GM12878 (cell line): ENCODE measurements at regions not wholly inside any gene's neighbourhood (a gene's known extent, or its start where the extent isn't known, plus 50 kb on each side); places are given as distances from the start of the nearest gene placed in this dataset.
"Not testable (repeated sequence)": the region's sequence is repeated elsewhere in the genome, so short reads cannot be mapped to it uniquely, and the experiment has no call there.

Source experiments
- ATAC-seq: fragments of 200-7000 bp; cut with Tn5 transposase; 3 replicates; pipeline ENCODE4 v1.9.1; 2020; ENCODE audit warnings: mild to moderate bottlenecking, moderate library complexity
- BruUV-seq: library from RNA; stranded (reverse); fragments of 400-500 nt; replicated peaks from 2 replicates; lab custom pipeline; 2021; lab: Mats Ljungman, UMichigan
- CTCF ChIA-PET: fragments of 300-600 bp; sonication (Branson Sonifier 250); formaldehyde crosslinking; extraction: SDS; loops from one replicate; lab custom pipeline; 2021; ENCODE audit warnings: inconsistent platforms; lab: Yijun Ruan, JAX
- POLR2A ChIA-PET: fragments of 350-600 bp; formaldehyde crosslinking; extraction: SDS; loops from one replicate; lab custom pipeline; 2021; ENCODE audit warnings: inconsistent platforms; lab: Charles Lee
- RAD21 ChIA-PET: fragments of 300-600 bp; sonication (Branson Sonifier 250); formaldehyde crosslinking; loops from one replicate; lab custom pipeline; 2023; ENCODE audit warnings: antibody characterized with exemption; ENCODE audit not compliant: unreplicated experiment; lab: Charles Lee
- SMC1A ChIA-PET: fragments of 300-600 bp; sonication (Branson Sonifier 250); formaldehyde crosslinking; loops from one replicate; lab custom pipeline; 2023; ENCODE audit not compliant: unreplicated experiment, uncharacterized antibody; lab: Charles Lee
- DNase-seq: peaks from one replicate; pipeline ENCODE4 v3.0.0-alpha.2; 2011; ENCODE audit warnings: low read depth, low spot score
- FAIRE-seq: peaks from 3 replicates; lab custom pipeline; 2011; peaks lifted over from hg19 to GRCh38; lab: Jason Lieb, UNC
- H2AFZ ChIP-seq: 2 replicates; pipeline ENCODE4 v1.6.0; 2011; ENCODE audit warnings: low read depth, low read length, control low read depth; ENCODE audit not compliant: control insufficient read depth
- H3K27ac ChIP-seq: 2 replicates; pipeline ENCODE4 v1.5.1; 2011; ENCODE audit warnings: control low read depth; ENCODE audit not compliant: control insufficient read depth, insufficient read depth
- H3K27me3 ChIP-seq, 2 experiments: replicated peaks in 1 of 2; 2 replicates each; pipeline versions ENCODE4 v1.6.0 to v1.6.1; 2011; ENCODE audit warnings: low read length in 1 of 2; ENCODE audit not compliant: control insufficient read depth in 2 of 2, insufficient read depth in 2 of 2
- H3K36me3 ChIP-seq, 2 experiments: 2 replicates each; pipeline ENCODE4 v1.5.1; 2011; ENCODE audit warnings: low read length in 1 of 2; ENCODE audit not compliant: control insufficient read depth in 2 of 2, insufficient read depth in 2 of 2
- H3K4me1 ChIP-seq: 2 replicates; pipeline ENCODE4 v1.6.1; 2011; ENCODE audit warnings: mild to moderate bottlenecking, low read length, moderate library complexity, mixed read lengths; ENCODE audit not compliant: control insufficient read depth, insufficient read depth
- H3K4me2 ChIP-seq: 2 replicates; pipeline ENCODE4 v1.6.0; 2011; ENCODE audit warnings: control low read depth; ENCODE audit not compliant: control insufficient read depth, insufficient read depth
- H3K4me3 ChIP-seq: fragments of 200-600 bp; sonication (generic); 2 replicates; pipeline ENCODE4 v1.5.1; 2016
- H3K79me2 ChIP-seq: 2 replicates; pipeline ENCODE4 v1.6.0; 2011; ENCODE audit warnings: low read length; ENCODE audit not compliant: control insufficient read depth, insufficient read depth
- H3K9ac ChIP-seq: 2 replicates; pipeline ENCODE4 v1.8.0; 2011; ENCODE audit warnings: low read length, control low read depth, mixed read lengths; ENCODE audit not compliant: control insufficient read depth, insufficient read depth
- H3K9me3 ChIP-seq: replicated peaks from 3 replicates; pipeline ENCODE4 v1.5.1; 2011; ENCODE audit warnings: mild to moderate bottlenecking, low read length; ENCODE audit not compliant: control insufficient read depth, insufficient read depth
- H4K20me1 ChIP-seq: 2 replicates; pipeline ENCODE4 v1.6.0; 2011; ENCODE audit not compliant: control insufficient read depth, insufficient read depth
- ATF3 ChIP-seq: IDR thresholded peaks from 2 replicates; pipeline ENCODE4 v1.6.1; 2011; ENCODE audit warnings: low read depth, mild to moderate bottlenecking, low read length, moderate library complexity, borderline replicate concordance; ENCODE audit errors: extremely low read depth
- BMI1 ChIP-seq: fragments of 450-650 bp; IDR thresholded peaks from 2 replicates; pipeline ENCODE4 v1.6.1; 2016; ENCODE audit warnings: mild to moderate bottlenecking, moderate library complexity, borderline replicate concordance
- FOXK2 ChIP-seq: fragments of 450-650 bp; IDR thresholded peaks from 2 replicates; pipeline ENCODE4 v1.6.1; 2017; ENCODE audit warnings: mild to moderate bottlenecking, moderate library complexity
- IKZF2 ChIP-seq, 2 experiments: fragments of 450-650 bp; IDR thresholded peaks; 2 replicates each; pipeline ENCODE4 v1.6.1; 2017; ENCODE audit warnings: mild to moderate bottlenecking in 2 of 2, moderate library complexity in 2 of 2
- NFIC ChIP-seq: IDR thresholded peaks from 2 replicates; pipeline ENCODE4 v1.6.1; 2012; ENCODE audit warnings: low read depth, mild to moderate bottlenecking, inconsistent platforms, low read length, moderate library complexity
- NRF1 ChIP-seq: conservative IDR thresholded peaks from 2 replicates; pipeline ENCODE4 v1.6.1; 2011; ENCODE audit warnings: mild to moderate bottlenecking, low read depth, low read length, improper control_type of control experiment
- WGBS: methylation state at CpG from one replicate; pipeline ENCODE4 v1.1.6; 2016; ENCODE audit warnings: low lambda C conversion rate; ENCODE audit not compliant: insufficient replicate concordance, insufficient coverage; ENCODE audit errors: missing lambda C conversion rate; 5-methylcytosine and 5-hydroxymethylcytosine counted together
- in situ Hi-C: fragments of 300-500 bp; cut with MboI; formaldehyde crosslinking; loops from 9 replicates; pipeline ENCODE4 v1.14.3; 2018; ENCODE audit warnings: mixed read lengths
- intact Hi-C: fragments of 100-400 bp; cut with micrococcal nuclease; formaldehyde crosslinking; loops from one replicate; pipeline ENCODE4 v1.14.2; 2022; ENCODE audit not compliant: unreplicated experiment

DNA sequence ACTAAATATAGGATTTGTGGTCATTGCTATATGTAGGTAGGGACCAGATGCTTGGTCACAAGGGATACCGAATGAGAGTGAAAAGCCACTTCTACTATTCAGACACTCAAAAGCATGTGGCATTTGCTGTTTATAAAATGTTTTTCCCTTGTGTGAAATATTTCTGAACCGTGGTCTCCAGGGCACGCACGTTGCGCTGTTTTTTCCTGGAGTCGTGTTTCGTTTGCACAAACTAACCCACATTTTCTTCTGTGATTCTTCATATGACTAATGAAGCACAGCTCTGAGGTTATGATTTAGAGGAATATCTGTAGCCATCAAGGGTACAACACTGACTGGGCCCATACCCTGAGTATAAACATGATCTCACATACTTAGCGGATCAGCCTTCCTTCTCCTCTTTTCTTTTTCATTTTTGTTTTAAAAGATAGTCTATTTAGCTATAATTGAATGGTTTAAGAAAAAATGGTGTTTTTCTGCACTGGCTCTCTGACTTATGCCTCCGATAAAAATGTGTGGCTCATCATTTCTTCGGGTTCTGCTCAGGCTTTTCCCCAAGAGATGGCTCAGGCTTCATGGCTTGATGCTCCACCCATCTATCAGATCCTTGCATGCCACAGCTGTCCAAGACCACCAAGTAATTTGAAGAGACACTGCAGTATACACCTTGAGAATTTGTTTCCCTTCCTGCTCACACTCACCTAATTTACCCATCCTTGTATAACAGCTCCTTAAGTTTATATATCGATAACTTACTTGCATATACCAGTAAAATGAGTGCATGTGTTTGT, 59.9 kb upstream of the HBS1L start (continued):
- peak; percentile 97 for TF ChIP-seq NFIC
- TF ChIP-seq ATF3: no peak
- TF ChIP-seq, all 136 proteins: peak for 53

DNA sequence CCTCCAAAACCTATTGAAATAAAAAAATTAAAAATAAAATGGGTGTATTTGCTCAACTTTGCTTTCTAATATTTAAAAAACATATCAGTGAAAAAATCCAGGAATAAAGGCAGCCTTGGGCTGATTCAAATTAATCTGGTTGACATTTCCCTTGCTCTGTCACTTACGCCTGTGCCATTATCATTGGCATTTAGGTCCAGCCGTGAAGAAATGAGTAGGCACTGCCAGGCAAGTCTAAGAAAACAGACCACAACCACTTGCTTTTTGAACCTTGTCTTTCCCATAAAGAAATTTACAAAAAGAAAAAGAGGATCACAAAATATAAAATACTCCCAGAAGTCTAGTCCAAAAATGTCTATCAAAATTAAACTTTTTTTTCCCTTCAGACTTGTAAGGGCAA, 59.2 kb upstream of the HBS1L start:
- Histone ChIP-seq H2AFZ (peak overlapping the region; percentile 58), H3K36me3 (no peaks in the 10 kb centered on the region), H4K20me1 (no peaks in the 10 kb centered on the region), H3K27ac (peak overlapping the region; percentile 56; the same call in 1 of the 2 replicates), H3K27me3 (no peaks in the 10 kb centered on the region), H3K9me3 (no peaks in the 10 kb centered on the region; the same call in 1 of the 3 replicates), H3K79me2 (no peaks in the 10 kb centered on the region), H3K9ac (no peak overlapping the region; the same call in 1 of the 2 replicates), H3K4me2 (peak overlapping the region; percentile 24), H3K4me1 (peaks cover 42% of the 10 kb centered on the region), H3K4me3 (no peak overlapping the region)
- ChIA-PET RAD21 (interaction anchor here (1.4 to 4.7 kb wide), 6 partner anchors 13 to 106 kb away, joined by 4 to 25 read pairs (median 7); no protein-coding TSS in a partner anchor), SMC1A (interaction anchor here (1.0 to 4.1 kb wide), 11 partner anchors 11 to 108 kb away, joined by 4 to 24 read pairs (median 5); no protein-coding TSS in a partner anchor), POLR2A (interaction anchor here (1.7 kb wide), 1 partner anchor 30 kb away, joined by 6 read pairs; no protein-coding TSS in a partner anchor), CTCF (interaction anchor here (1.3 to 2.5 kb wide), 6 partner anchors 12 to 70 kb away, joined by 3 to 15 read pairs (median 4); no protein-coding TSS in a partner anchor)
- no TSS peak for BruUV-seq
- no peak for FAIRE-seq
- 0 out of 3 replicates have a peak, but pooled peaks have one; percentile 13 for ATAC-seq
- 0% methylated on average over 2 of the region's 2 CpGs for WGBS
- intact Hi-C loops (loop anchor here (1.0 to 10.0 kb wide), 2 partner anchors 25 to 109 kb away; no protein-coding TSS in a partner anchor), in situ Hi-C loops (no loop called here)
- DNase-seq: no peak
- TF ChIP-seq BMI1 (no peak), IKZF2 (IDR thresholded peaks at IDR 0.05) (no peak), FOXK2 (no peak), NRF1 (no peak)

DNA sequence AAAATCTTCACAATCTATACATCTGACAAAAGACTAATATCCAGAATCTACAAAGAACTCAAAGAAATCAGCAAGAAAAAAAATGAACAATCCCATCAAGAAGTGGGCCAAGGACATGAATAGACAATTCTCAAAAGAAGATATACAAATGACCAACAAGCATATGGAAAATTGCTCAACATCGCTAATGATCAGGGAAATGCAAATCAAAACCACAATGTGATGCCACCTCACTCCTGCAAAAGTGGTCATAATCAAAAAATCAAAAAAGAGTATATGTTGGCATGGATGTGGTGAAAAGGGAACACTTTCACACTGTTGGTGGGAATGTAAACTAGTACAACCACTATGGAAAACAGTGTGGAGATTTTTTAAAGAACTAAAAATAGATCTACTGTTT, 58.3 kb upstream of the HBS1L start:
- H3K27ac ChIP-seq, in situ Hi-C loops, FAIRE-seq, H4K20me1 ChIP-seq, H3K9ac ChIP-seq, H3K4me3 ChIP-seq, H3K9me3 ChIP-seq, H2AFZ ChIP-seq, H3K4me2 ChIP-seq, ATAC-seq, POLR2A ChIA-PET, SMC1A ChIA-PET, RAD21 ChIA-PET, H3K79me2 ChIP-seq, H3K36me3 ChIP-seq, H3K27me3 ChIP-seq, CTCF ChIA-PET, DNase-seq, BruUV-seq: not testable (repeated sequence)
- peaks cover 41% of the 10 kb centered on the region for H3K4me1 ChIP-seq
- 52% methylated on average over 1 of the region's 1 CpG for WGBS
- intact Hi-C loops: loop anchor here (10.0 kb wide), 1 partner anchor 108 kb away; no protein-coding TSS in a partner anchor
